Muscle layer of colon (tissue), 2 donors: ENCODE measurements at regions not wholly inside any gene's neighbourhood (a gene's known extent, or its start where the extent isn't known, plus 50 kb on each side); places are given as distances from the start of the nearest gene placed in this dataset.

ENCODE experiments used
- H3K27ac ChIP-seq: one replicate; pipeline ENCODE4 v1.7.0; 2013; ENCODE audit warnings: low read depth, mild to moderate bottlenecking, low read length, moderate library complexity
- H3K27me3 ChIP-seq, 2 donors: one replicate each; pipeline ENCODE4 v1.7.0; 2013; ENCODE audit warnings: low read length in 2 of 2, mild to moderate bottlenecking in 2 of 2; ENCODE audit not compliant: insufficient read depth in 2 of 2, control insufficient read depth in 1 of 2
- H3K36me3 ChIP-seq: one replicate; pipeline ENCODE4 v1.7.0; 2013; ENCODE audit warnings: mild to moderate bottlenecking, low read length; ENCODE audit not compliant: insufficient read depth
- H3K4me1 ChIP-seq: one replicate; pipeline ENCODE4 v1.7.0; 2013; ENCODE audit warnings: mild to moderate bottlenecking, low read length; ENCODE audit not compliant: insufficient read depth
- H3K4me3 ChIP-seq, 2 donors: one replicate each; pipeline ENCODE4 v1.7.0; 2013; ENCODE audit warnings: low read length in 2 of 2, low read depth in 1 of 2, mild to moderate bottlenecking in 1 of 2, moderate library complexity in 1 of 2
- H3K9ac ChIP-seq: one replicate; pipeline ENCODE4 v1.7.0; 2013; ENCODE audit warnings: low read length
- H3K9me3 ChIP-seq: one replicate; pipeline ENCODE4 v1.7.0; 2013; ENCODE audit warnings: mild to moderate bottlenecking, low read length
- donor health status: abdominal sarcoma.
- donor health status: Adenocarcinoma of cecum.

DNA sequence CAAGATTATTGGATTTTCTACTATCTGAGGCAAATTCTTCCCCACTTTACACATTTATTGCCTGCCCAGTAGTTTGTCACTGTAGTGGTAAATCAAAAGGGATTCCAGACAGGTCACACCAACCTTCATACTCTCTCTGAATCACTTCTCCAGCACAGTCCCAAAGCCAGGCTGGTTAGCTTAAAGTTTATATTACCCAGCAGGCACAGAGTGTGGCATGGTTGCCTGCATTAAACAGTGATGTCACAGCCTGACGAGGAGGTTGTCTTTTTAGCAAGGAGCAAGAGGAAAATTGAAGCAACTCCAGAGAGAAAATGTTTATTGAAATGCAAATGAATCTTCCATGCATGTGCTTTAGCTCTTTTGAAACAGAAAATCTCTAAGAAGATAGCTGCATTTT lies 375.5 kb upstream of the CELF2 start:
- no peak overlapping the region for H3K4me3 ChIP-seq
- no peak overlapping the region for H3K27ac ChIP-seq
- no peaks in the 10 kb centered on the region for H3K9me3 ChIP-seq
- H3K9ac ChIP-seq: no peak overlapping the region
- peaks cover 12% of the 10 kb centered on the region for H3K4me1 ChIP-seq
- no peaks in the 10 kb centered on the region for H3K27me3 ChIP-seq
- H3K36me3 ChIP-seq: no peaks in the 10 kb centered on the region

DNA sequence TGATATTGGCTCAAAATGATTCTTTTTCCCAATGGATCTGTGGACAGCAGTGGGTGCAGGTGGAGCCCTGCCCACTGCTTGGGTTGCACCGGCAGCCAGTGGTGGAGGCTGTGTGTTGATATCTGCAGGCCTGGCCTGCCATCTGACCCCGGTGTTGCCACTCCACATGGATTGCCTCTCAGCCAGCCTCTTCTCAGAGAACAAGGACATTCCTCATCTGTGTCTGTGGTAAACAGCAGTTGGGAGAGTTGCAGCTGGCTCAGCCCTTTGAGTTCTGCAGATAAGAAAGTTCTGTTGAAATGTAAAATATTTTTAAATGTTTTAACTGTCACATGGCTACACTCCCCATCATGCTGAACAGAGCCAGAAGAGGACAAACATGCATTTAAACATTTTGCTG lies 374.9 kb upstream of the CELF2 start:
- no peak overlapping the region for H3K4me3 ChIP-seq
- no peaks in the 10 kb centered on the region for H3K36me3 ChIP-seq
- H3K9me3 ChIP-seq: no peaks in the 10 kb centered on the region
- H3K4me1 ChIP-seq: peaks cover 12% of the 10 kb centered on the region
- H3K9ac ChIP-seq: no peak overlapping the region
- H3K27me3 ChIP-seq: no peaks in the 10 kb centered on the region
- H3K27ac ChIP-seq: no peak overlapping the region

DNA sequence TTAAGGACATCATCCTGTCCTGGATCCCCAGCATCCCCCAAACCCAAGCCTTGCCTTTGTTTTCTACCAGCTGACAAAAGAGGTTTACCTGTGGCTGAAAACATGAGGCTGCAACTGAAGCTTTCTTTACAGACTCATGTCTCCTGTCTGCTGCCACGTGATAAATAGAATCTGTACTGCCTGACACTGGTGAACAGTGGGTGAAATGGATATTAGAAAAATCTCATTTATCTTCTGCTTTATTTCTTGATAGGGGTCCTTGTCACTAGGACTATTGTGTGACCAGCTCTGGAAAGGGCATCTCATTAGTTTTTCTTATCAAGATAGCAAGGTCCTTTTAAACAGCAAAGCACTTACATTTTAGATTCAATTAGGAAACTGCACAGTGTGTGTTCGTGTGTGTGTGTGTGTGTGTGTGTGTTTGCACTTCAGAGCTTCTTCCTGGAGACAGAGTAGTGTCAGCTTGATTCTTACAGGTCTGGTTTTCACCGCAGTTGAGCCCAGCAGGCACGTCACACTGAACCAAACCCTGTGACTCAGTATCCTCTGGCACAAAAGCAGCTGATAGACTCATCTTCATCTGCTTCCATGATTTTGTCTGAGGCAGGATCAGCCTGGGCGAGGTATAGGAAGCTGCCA lies 373.5 kb upstream of the CELF2 start:
- Histone ChIP-seq H3K4me1 (peaks cover 12% of the 10 kb centered on the region), H3K36me3 (no peaks in the 10 kb centered on the region), H3K27me3 (no peaks in the 10 kb centered on the region), H3K9me3 (no peaks in the 10 kb centered on the region), H3K27ac (no peak overlapping the region), H3K4me3 (no peak overlapping the region), H3K9ac (no peak overlapping the region)

- Histone ChIP-seq H3K27ac (no peak overlapping the region), H3K9me3 (no peaks in the 10 kb centered on the region), H3K4me1 (peaks cover 12% of the 10 kb centered on the region), H3K4me3 (no peak overlapping the region), H3K27me3 (no peaks in the 10 kb centered on the region), H3K36me3 (no peaks in the 10 kb centered on the region), H3K9ac (no peak overlapping the region)
These were observed 372.8 kb upstream of the CELF2 start for GRCh38 chr10:10644676-10645385.

GRCh38 chr10:10647331-10647730 lies 370.3 kb upstream of the CELF2 start:
- Histone ChIP-seq H3K9me3 (no peaks in the 10 kb centered on the region), H3K36me3 (no peaks in the 10 kb centered on the region), H3K27ac (no peak overlapping the region), H3K27me3 (no peaks in the 10 kb centered on the region), H3K4me3 (no peak overlapping the region), H3K9ac (no peak overlapping the region), H3K4me1 (peaks cover 6% of the 10 kb centered on the region)

GRCh38 chr10:10657139-10657760 lies 360.4 kb upstream of the CELF2 start:
- H3K4me1 ChIP-seq: peaks cover 10% of the 10 kb centered on the region
- H3K27ac ChIP-seq: no peak overlapping the region
- no peak overlapping the region for H3K9ac ChIP-seq
- no peaks in the 10 kb centered on the region for H3K36me3 ChIP-seq
- no peaks in the 10 kb centered on the region for H3K9me3 ChIP-seq
- no peak overlapping the region for H3K4me3 ChIP-seq
- no peaks in the 10 kb centered on the region for H3K27me3 ChIP-seq

DNA sequence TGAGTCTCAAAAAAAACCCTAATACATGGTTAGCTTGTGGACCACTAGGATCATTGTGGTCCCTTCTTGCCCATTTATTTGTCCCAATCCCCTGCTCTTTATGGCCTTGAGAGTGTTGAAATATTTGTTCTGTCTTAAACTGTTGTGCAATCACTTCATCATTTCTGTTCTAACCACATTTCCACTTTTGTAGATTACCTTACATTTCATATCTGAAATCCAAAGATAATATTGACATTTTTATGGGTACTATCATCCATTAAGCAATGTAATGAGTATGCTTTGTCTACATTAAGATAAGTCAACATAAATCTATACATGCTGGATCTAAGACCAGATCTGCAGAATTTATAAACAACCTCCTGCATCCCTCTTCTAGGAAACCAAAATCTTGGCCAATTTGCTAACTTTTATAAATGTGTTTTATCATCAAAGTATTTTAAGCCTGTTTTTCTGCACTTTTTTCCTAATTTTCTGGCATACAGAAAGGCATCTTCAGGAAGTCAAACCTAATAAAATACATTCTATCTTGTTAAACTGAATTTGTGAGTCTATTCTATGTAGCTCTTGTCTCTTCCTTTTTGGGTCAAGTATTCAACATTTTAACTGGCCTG lies 359.4 kb upstream of the CELF2 start:
- H3K9ac ChIP-seq: no peak overlapping the region
- H3K4me1 ChIP-seq: peaks cover 10% of the 10 kb centered on the region
- H3K27me3 ChIP-seq: no peaks in the 10 kb centered on the region
- H3K27ac ChIP-seq: no peak overlapping the region
- no peak overlapping the region for H3K4me3 ChIP-seq
- H3K36me3 ChIP-seq: no peaks in the 10 kb centered on the region
- no peaks in the 10 kb centered on the region for H3K9me3 ChIP-seq

DNA sequence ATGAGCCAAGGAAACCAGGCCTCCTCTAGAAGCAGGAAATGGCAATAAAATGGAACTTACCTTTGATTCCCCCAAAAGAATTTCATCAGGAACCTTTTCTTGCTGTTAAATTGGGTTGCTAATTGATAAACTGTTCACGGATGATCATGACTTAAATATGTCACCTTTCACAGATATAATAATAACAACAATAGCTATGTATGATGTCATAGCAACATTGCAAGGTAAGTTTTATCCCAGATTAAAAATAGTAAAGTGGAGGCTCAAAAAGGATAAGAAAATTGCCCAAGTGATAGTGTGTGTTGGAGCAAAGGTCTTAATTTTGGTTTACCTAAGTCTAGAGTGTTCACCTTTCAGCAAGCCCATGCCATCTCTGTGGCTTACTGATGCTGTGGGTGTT lies 357.6 kb upstream of the CELF2 start:
- H3K9ac ChIP-seq: no peak overlapping the region
- H3K27me3 ChIP-seq: no peaks in the 10 kb centered on the region
- no peak overlapping the region for H3K4me3 ChIP-seq
- H3K4me1 ChIP-seq: peaks cover 10% of the 10 kb centered on the region
- no peak overlapping the region for H3K27ac ChIP-seq
- no peaks in the 10 kb centered on the region for H3K9me3 ChIP-seq
- H3K36me3 ChIP-seq: no peaks in the 10 kb centered on the region

DNA sequence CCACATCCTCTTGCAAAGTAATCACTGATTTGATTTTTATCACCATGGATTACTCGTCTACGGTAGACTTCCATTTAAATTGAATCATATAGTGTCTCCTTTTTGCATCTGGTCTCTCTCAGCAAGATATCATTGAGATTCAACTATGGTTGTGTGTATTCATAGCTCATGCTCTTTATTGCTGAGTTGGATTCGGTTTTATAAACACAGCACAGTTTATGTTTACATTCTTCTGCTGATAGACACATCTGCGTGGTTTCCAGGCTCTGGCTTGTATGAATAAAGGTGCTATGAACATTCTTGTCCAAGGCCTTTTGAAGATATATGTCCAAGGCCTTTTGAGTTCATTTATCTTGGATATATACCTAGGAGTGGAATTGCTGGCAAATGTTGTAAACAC lies 356.5 kb upstream of the CELF2 start:
- H3K36me3 ChIP-seq: no peaks in the 10 kb centered on the region
- no peaks in the 10 kb centered on the region for H3K9me3 ChIP-seq
- peaks cover 15% of the 10 kb centered on the region for H3K4me1 ChIP-seq
- no peak overlapping the region for H3K4me3 ChIP-seq
- H3K27me3 ChIP-seq: no peaks in the 10 kb centered on the region
- H3K9ac ChIP-seq: no peak overlapping the region
- no peak overlapping the region for H3K27ac ChIP-seq

DNA sequence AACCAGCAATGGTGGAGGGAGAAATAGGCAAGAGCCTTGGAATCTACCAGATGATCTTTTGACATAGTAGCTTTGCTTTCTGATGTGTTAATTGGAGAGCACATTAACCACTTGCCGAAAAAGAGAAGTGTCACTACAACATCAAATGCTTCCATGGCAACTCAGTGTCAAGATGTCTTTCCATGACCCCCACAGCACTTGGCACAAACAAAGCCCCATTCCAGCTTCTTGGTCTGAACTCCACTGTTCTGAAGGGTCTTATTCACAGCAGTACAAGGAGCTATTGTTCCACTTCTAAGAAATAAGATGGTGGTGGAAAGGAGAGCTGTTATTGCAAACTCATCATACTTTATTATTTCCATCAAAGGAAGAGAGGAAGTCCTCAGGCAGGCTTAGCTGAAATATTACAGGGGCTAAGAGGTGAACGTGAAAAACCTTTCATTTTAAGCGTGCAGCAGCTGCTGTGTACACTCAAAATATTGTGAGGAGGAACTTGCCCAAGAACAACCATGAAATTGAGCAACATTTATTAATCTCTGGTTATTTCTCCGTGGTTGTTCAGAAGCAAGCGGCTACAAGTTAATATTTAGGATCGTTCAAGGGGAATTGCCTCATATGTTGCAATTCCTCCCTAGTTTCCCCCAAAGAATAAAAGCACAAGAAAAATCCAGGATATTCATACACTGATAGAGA lies 354.8 kb upstream of the CELF2 start:
- Histone ChIP-seq H3K9me3 (no peaks in the 10 kb centered on the region), H3K4me1 (peaks cover 15% of the 10 kb centered on the region), H3K4me3 (no peak overlapping the region), H3K36me3 (no peaks in the 10 kb centered on the region), H3K27ac (no peak overlapping the region), H3K9ac (no peak overlapping the region), H3K27me3 (no peaks in the 10 kb centered on the region)

- Histone ChIP-seq H3K36me3 (no peaks in the 10 kb centered on the region), H3K9ac (no peak overlapping the region), H3K27ac (no peak overlapping the region), H3K4me1 (peaks cover 15% of the 10 kb centered on the region), H3K4me3 (no peak overlapping the region), H3K9me3 (no peaks in the 10 kb centered on the region), H3K27me3 (no peaks in the 10 kb centered on the region)
These were observed 354.1 kb upstream of the CELF2 start for GRCh38 chr10:10663622-10664021.
